ENCODE measurements at regions not wholly inside any gene's neighbourhood (a gene's known extent, or its start where the extent isn't known, plus 50 kb on each side); places are given as distances from the start of the nearest gene placed in this dataset.

DNA sequence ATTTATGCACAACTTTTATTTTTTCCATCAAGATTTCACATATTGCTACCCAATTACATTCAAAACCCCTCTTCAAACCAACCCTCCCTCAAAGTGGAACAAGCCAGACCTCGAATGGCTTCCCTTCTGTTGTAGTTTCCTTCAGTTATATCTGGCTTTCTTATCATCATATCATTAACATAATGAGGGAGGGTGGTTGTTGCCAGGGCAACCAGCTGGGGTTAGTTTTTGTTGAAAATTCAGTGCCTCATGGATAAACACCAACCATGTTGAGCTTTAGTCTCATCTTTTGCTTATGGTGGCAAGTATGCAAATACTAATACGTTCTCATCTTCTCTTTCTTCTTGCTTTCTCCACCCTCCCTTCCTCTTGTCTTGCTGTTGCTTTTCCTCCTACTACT is 359.7 kb downstream of the CDH11 start:
- DNase-seq (ENCODE audit: low spot score) = no peak
- Histone ChIP-seq H3K27ac (no peak overlapping the region), H3K4me3 (no peak overlapping the region)
- TF ChIP-seq, protein P1, sequence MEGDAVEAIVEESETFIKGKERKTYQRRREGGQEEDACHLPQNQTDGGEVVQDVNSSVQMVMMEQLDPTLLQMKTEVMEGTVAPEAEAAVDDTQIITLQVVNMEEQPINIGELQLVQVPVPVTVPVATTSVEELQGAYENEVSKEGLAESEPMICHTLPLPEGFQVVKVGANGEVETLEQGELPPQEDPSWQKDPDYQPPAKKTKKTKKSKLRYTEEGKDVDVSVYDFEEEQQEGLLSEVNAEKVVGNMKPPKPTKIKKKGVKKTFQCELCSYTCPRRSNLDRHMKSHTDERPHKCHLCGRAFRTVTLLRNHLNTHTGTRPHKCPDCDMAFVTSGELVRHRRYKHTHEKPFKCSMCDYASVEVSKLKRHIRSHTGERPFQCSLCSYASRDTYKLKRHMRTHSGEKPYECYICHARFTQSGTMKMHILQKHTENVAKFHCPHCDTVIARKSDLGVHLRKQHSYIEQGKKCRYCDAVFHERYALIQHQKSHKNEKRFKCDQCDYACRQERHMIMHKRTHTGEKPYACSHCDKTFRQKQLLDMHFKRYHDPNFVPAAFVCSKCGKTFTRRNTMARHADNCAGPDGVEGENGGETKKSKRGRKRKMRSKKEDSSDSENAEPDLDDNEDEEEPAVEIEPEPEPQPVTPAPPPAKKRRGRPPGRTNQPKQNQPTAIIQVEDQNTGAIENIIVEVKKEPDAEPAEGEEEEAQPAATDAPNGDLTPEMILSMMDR (IDR thresholded peaks at IDR 0.05) = no peak

DNA sequence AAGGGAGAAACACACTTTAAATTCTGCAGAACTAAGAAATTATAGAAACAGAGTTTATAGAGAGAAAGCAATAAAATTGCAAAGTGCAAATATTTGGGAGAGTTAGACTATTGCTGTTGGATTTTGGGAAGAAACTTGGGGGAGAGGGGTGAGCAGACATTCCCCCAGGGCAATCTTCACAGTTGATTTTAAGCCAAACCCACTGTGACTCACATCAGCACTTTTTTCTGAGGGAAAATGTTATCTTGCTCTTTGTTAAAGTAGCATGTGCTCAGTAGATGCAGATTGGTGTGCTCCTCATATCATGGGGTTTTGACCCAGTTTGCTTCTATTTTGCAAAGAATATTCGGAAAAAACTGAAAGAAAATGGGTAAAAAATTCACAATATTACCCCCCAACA is 367.6 kb downstream of the CDH11 start:
- H3K27ac ChIP-seq = no peak overlapping the region
- no peak for DNase-seq (ENCODE audit: low spot score)
- TF ChIP-seq, protein P1 (IDR thresholded peaks at IDR 0.05) = no peak
- no peak overlapping the region for H3K4me3 ChIP-seq

DNA sequence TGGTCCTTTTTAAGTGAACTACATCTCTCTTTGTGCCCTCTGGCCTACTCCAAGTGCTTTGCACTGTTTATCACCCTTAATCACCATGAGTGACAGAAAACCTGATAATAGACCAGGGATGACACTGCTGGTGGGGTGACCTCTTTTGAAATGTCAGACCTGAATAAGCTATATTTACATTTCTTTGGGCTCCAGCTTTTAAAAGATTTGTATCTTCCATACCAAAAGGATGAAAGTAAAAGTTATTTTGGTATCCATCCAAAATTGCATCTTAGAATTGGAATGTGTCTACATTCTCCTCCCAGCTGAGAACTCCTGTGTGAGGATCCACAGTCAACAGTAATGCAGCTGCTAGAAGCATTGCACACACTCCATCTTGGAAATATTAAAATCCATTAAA is 370.0 kb downstream of the CDH11 start:
- H3K27ac ChIP-seq = no peak overlapping the region
- H3K4me3 ChIP-seq = no peak overlapping the region
- TF ChIP-seq, protein P1 (IDR thresholded peaks at IDR 0.05) = no peak
- no peak for DNase-seq (ENCODE audit: low spot score)

DNA sequence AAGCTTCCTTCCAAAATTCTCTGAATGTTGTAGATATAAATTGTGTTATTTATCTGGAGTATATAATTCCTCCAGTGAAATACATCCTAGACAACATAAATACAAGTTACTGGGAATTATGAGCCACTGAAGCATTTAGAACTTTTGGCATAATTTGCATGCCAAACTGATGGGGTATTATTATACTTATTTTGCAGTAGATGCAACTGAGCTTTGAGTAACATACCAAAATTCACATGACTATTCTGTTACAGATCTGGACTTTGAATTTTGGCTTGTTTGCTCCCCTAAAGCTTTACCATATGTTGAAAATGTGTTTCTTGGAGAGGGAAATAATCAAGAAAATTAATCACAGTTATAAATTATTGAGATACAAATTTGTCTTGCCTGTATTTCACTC is 372.5 kb downstream of the CDH11 start:
- no peak overlapping the region for H3K27ac ChIP-seq
- DNase-seq (ENCODE audit: low spot score) = no peak
- H3K4me3 ChIP-seq = no peak overlapping the region
- TF ChIP-seq, protein P1 (IDR thresholded peaks at IDR 0.05) = no peak

- H3K27ac ChIP-seq = no peak overlapping the region
- no peak overlapping the region for H3K4me3 ChIP-seq
- no peak for DNase-seq (ENCODE audit: low spot score)
- TF ChIP-seq, protein P1 (IDR thresholded peaks at IDR 0.05) = no peak
Observed at GRCh38 chr16:64745258-64745930, 376.5 kb downstream of the CDH11 start.

DNA sequence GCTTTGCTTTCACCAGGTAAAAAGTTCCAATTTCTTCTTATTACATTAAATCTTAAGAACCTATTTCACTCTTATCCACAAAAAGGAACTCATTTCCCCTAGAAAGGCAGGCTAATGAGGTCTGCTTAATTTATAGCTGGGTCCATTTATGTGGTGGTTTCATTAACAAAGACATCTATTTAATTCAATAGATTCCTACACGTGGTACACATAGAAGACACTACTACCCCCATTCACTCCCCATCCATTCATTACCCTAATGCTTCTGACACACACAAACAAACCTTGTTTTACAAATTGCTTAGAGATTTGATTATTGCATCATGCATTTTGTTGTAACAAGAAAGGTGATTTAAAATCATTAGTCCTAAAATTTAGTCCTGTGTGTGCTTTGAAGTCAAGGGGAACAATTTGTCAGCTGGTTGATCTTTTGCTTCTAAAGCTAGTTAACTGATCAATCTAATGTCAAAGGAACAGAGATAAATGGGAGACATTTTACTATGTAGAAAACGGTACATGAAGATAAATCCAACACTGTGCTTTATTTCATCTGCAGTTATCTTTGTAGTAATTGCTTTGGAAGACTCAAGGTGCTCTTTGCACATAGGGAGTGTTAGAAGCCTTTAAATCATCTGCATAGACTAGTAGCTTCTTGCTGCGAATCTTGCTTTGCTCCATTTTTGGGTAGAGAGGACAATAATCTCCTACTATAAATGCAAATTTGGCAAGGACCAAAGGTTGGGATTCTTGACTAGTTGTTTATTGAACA is 379.2 kb downstream of the CDH11 start:
- H3K4me3 ChIP-seq = no peak overlapping the region
- TF ChIP-seq, protein P1 (IDR thresholded peaks at IDR 0.05) = no peak
- no peak overlapping the region for H3K27ac ChIP-seq
- DNase-seq (ENCODE audit: low spot score) = no peak

DNA sequence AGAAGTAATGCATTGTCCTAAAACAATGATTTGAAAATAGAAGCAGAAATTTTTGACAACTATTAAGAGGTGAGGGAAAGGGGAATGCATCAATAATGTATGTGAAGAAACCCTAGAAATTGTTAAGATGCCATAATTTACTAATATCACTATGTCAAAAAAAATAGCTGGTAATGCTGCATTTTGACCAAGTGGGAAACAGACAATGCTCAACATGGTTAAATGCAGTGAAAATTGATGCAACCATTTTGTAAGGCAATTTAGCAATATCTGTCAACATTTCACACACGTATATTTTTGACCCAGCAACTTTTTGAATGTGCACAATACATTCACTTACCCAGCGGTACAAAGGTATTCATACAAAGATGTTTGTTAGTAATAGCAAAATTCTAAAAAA is 381.6 kb downstream of the CDH11 start:
- no peak for DNase-seq (ENCODE audit: low spot score)
- TF ChIP-seq, protein P1 (IDR thresholded peaks at IDR 0.05) = no peak
- Histone ChIP-seq H3K27ac (no peak overlapping the region), H3K4me3 (no peak overlapping the region)
